H9 (cell line): ENCODE measurements at regions not wholly inside any gene's neighbourhood (a gene's known extent, or its start where the extent isn't known, plus 50 kb on each side); places are given as distances from the start of the nearest gene placed in this dataset.

Experiments
- DNase-seq: peaks from one replicate; pipeline ENCODE4 v3.0.0-alpha.2; 2017
- H2AFZ ChIP-seq: one replicate; pipeline ENCODE4 v1.6.1; 2013; ENCODE audit warnings: mild to moderate bottlenecking, low read length, control low read depth, moderate library complexity
- H2AK5ac ChIP-seq: 2 replicates; pipeline ENCODE4 v1.6.1; 2013; ENCODE audit warnings: low read length, control low read depth, mixed read lengths; ENCODE audit not compliant: insufficient read length
- H2BK120ac ChIP-seq: one replicate; pipeline ENCODE4 v1.6.1; 2013; ENCODE audit warnings: low read depth, mild to moderate bottlenecking, low read length, control low read depth, inconsistent platforms; ENCODE audit not compliant: poor library complexity, severe bottlenecking
- H2BK12ac ChIP-seq: 2 replicates; pipeline ENCODE4 v1.6.1; 2013; ENCODE audit warnings: low read length, control low read depth, mixed read lengths, low read depth; ENCODE audit not compliant: insufficient read length
- H2BK15ac ChIP-seq: 2 replicates; pipeline ENCODE4 v1.6.1; 2013; ENCODE audit warnings: low read depth, low read length, control low read depth
- H2BK20ac ChIP-seq: one replicate; pipeline ENCODE4 v1.6.1; 2013; ENCODE audit warnings: low read depth, mild to moderate bottlenecking, low read length, control low read depth, inconsistent platforms; ENCODE audit not compliant: poor library complexity, severe bottlenecking
- H2BK5ac ChIP-seq: 2 replicates; pipeline ENCODE4 v1.6.1; 2013; ENCODE audit warnings: low read length, control low read depth, mixed read lengths; ENCODE audit not compliant: insufficient read length
- H3K14ac ChIP-seq: 2 replicates; pipeline ENCODE4 v1.6.1; 2013; ENCODE audit warnings: low read length, control low read depth; ENCODE audit not compliant: insufficient read depth
- H3K18ac ChIP-seq: 2 replicates; pipeline ENCODE4 v1.6.1; 2013; ENCODE audit warnings: low read depth, mild to moderate bottlenecking, mixed read lengths, low read length, control low read depth; ENCODE audit not compliant: insufficient read length
- H3K23ac ChIP-seq: 2 replicates; pipeline ENCODE4 v1.6.1; 2013; ENCODE audit warnings: low read length, control low read depth, mixed read lengths, low read depth; ENCODE audit not compliant: insufficient read length
- H3K23me2 ChIP-seq: 2 replicates; pipeline ENCODE4 v1.6.1; 2013; ENCODE audit warnings: low read depth, mild to moderate bottlenecking, mixed read lengths, low read length, control low read depth; ENCODE audit not compliant: insufficient read length, poor library complexity, severe bottlenecking
- H3K27ac ChIP-seq: 2 replicates; pipeline ENCODE4 v1.5.1; 2013; ENCODE audit warnings: low read length, control low read depth, mixed read lengths, low read depth; ENCODE audit not compliant: insufficient read length
- H3K27me3 ChIP-seq: 2 replicates; pipeline ENCODE4 v1.6.1; 2013; ENCODE audit warnings: low read length, control low read depth, inconsistent platforms; ENCODE audit not compliant: insufficient read depth
- H3K4ac ChIP-seq: 2 replicates; pipeline ENCODE4 v1.6.1; 2013; ENCODE audit warnings: low read depth, mild to moderate bottlenecking, control low read depth, inconsistent platforms, low read length, moderate library complexity
- H3K4me1 ChIP-seq: 2 replicates; pipeline ENCODE4 v1.6.1; 2013; ENCODE audit warnings: low read length, control low read depth, inconsistent platforms; ENCODE audit not compliant: insufficient read depth
- H3K4me2 ChIP-seq: 2 replicates; pipeline ENCODE4 v1.6.1; 2013; ENCODE audit warnings: low read length, control low read depth, mixed read lengths; ENCODE audit not compliant: insufficient read length, insufficient read depth
- H3K56ac ChIP-seq: 2 replicates; pipeline ENCODE4 v1.6.1; 2013; ENCODE audit warnings: low read depth, mild to moderate bottlenecking, mixed read lengths, low read length, control low read depth; ENCODE audit not compliant: insufficient read length
- H3K79me1 ChIP-seq: 2 replicates; pipeline ENCODE4 v1.6.1; 2013; ENCODE audit warnings: low read depth, mild to moderate bottlenecking, moderate library complexity, low read length, control low read depth, inconsistent platforms; ENCODE audit not compliant: insufficient read depth, poor library complexity, severe bottlenecking
- H3K79me2 ChIP-seq: 2 replicates; pipeline ENCODE4 v1.6.1; 2013; ENCODE audit warnings: low read length, control low read depth, inconsistent platforms; ENCODE audit not compliant: insufficient read depth
- H3K9ac ChIP-seq: 2 replicates; pipeline ENCODE4 v1.6.1; 2013; ENCODE audit warnings: low read length, control low read depth, mixed read lengths; ENCODE audit not compliant: insufficient read length; ENCODE audit errors: extremely low read depth
- H3K9me3 ChIP-seq: one replicate; pipeline ENCODE4 v1.6.1; 2013; ENCODE audit warnings: low read depth, low read length, inconsistent platforms; ENCODE audit not compliant: control insufficient read depth
- H3T11ph ChIP-seq: one replicate; pipeline ENCODE4 v1.6.1; 2013; ENCODE audit warnings: mild to moderate bottlenecking, low read length, control low read depth, inconsistent platforms
- H4K20me1 ChIP-seq: one replicate; pipeline ENCODE4 v1.6.1; 2013; ENCODE audit not compliant: control insufficient read depth, insufficient read length, insufficient read depth
- H4K5ac ChIP-seq: 2 replicates; pipeline ENCODE4 v1.6.1; 2013; ENCODE audit warnings: low read depth, mild to moderate bottlenecking, mixed read lengths, low read length, control low read depth; ENCODE audit not compliant: insufficient read length
- H4K8ac ChIP-seq: replicated peaks from 2 replicates; pipeline ENCODE4 v1.6.1; 2013; ENCODE audit warnings: low read length, control low read depth, mixed read lengths, low read depth; ENCODE audit not compliant: insufficient read length
- H4K91ac ChIP-seq: 2 replicates; pipeline ENCODE4 v1.6.1; 2013; ENCODE audit warnings: low read depth, mild to moderate bottlenecking, moderate library complexity, mixed read lengths, low read length, control low read depth; ENCODE audit not compliant: insufficient read length
- H3K27ac Mint-ChIP-seq, 3 experiments: 2 replicates in 2 of 3; 3 replicates in 1 of 3; pipeline ENCODE4 v1.8.0; 2020 to 2021; ENCODE audit warnings: mixed read lengths in 3 of 3, mild to moderate bottlenecking in 1 of 3, moderate library complexity in 1 of 3
- H3K27me3 Mint-ChIP-seq: 2 replicates; pipeline ENCODE4 v1.8.0; 2021; ENCODE audit warnings: low read depth, mild to moderate bottlenecking, moderate library complexity, mixed read lengths
- H3K36me3 Mint-ChIP-seq, 3 experiments: 2 replicates in 2 of 3; 3 replicates in 1 of 3; pipeline ENCODE4 v1.8.0; 2020 to 2021; ENCODE audit warnings: low read depth in 3 of 3, mixed read lengths in 3 of 3; ENCODE audit not compliant: insufficient read depth in 1 of 3
- H3K4me1 Mint-ChIP-seq, 2 experiments: 2 replicates each; pipeline ENCODE4 v1.8.0; 2020; ENCODE audit warnings: mixed read lengths in 2 of 2
- H3K4me3 Mint-ChIP-seq, 2 experiments: 2 replicates in 1 of 2; 3 replicates in 1 of 2; pipeline ENCODE4 v1.8.0; 2020 to 2021; ENCODE audit warnings: mild to moderate bottlenecking in 2 of 2, mixed read lengths in 2 of 2, moderate library complexity in 1 of 2
- H3K9me3 Mint-ChIP-seq, 2 experiments: 2 replicates in 1 of 2; 3 replicates in 1 of 2; pipeline ENCODE4 v1.8.0; 2020; ENCODE audit warnings: mild to moderate bottlenecking in 2 of 2, mixed read lengths in 2 of 2, moderate library complexity in 1 of 2
- CTCF ChIP-seq: fragments of 200-600 bp; sonication (generic); conservative IDR thresholded peaks from 3 replicates; pipeline ENCODE4 v1.8.0; 2021; ENCODE audit warnings: antibody characterized with exemption, mild to moderate bottlenecking
- WGBS: extraction: QIAGEN DNeasy Blood & Tissue Kit; methylation state at CpG from one replicate; pipeline ENCODE4 v1.1.7; 2013; ENCODE audit warnings: missing lambda C conversion rate, low lambda C conversion rate, mixed read lengths; ENCODE audit not compliant: insufficient read length; ENCODE audit errors: extremely low coverage; 5-methylcytosine and 5-hydroxymethylcytosine counted together

- Histone ChIP-seq H3K79me2 (no peaks in the 10 kb centered on the region), H3K79me1 (no peaks in the 10 kb centered on the region), H2BK5ac (no peak overlapping the region), H3K56ac (no peak overlapping the region), H3K9ac (no peak overlapping the region), H2AFZ (no peak overlapping the region), H3K9me3 (no peaks in the 10 kb centered on the region), H3K4me1 (no peaks in the 10 kb centered on the region), H3K27me3 (no peaks in the 10 kb centered on the region), H4K20me1 (no peaks in the 10 kb centered on the region), H2AK5ac (no peak overlapping the region), H3K4me2 (no peak overlapping the region), H4K8ac (no peak overlapping the region), H2BK20ac (no peak overlapping the region), H2BK15ac (no peak overlapping the region), H3K14ac (no peak overlapping the region), H3K18ac (no peak overlapping the region), H4K91ac (no peak overlapping the region), H3K4ac (no peak overlapping the region), H3K23me2 (no peaks in the 10 kb centered on the region), H3T11ph (no peak overlapping the region), H3K27ac (no peak overlapping the region), H3K23ac (no peak overlapping the region), H2BK12ac (no peak overlapping the region), H2BK120ac (no peak overlapping the region), H4K5ac (no peak overlapping the region)
- no peak for TF ChIP-seq CTCF
- no peak overlapping the region; a peak in 1 of 7 replicates for H3K27ac Mint-ChIP-seq
- H3K9me3 Mint-ChIP-seq, result peaks cover 0 to 10% of the 10 kb centered on the region in 2 experiments; a peak in 4 of 5 replicates
- no peaks in the 10 kb centered on the region for H3K4me1 Mint-ChIP-seq
- no peaks in the 10 kb centered on the region; a peak in 2 of 7 replicates for H3K36me3 Mint-ChIP-seq
- peaks cover 9% of the 10 kb centered on the region for H3K27me3 Mint-ChIP-seq
- no CpG with 5 or more reads among the region's 15 CpGs for WGBS
- no peak overlapping the region for H3K4me3 Mint-ChIP-seq
- no peak for DNase-seq
Observed at GRCh38 chr18:78499586-78499985, 480.0 kb upstream of the SALL3 start.
